ENCODE measurements at regions not wholly inside any gene's neighbourhood (a gene's known extent, or its start where the extent isn't known, plus 50 kb on each side); places are given as distances from the start of the nearest gene placed in this dataset.

GRCh38 chr5:33068786-33069185 lies 357.7 kb downstream of the NPR3 start:
- H3K27me3 ChIP-seq (ENCODE audit: insufficient read depth) = no peaks in the 10 kb centered on the region
- CTCF ChIA-PET = no interaction called here
- peak overlapping the region in 1 of 2 experiments; percentile 25; a peak in 1 of 4 replicates for H3K27ac ChIP-seq (ENCODE audit: low read depth in 2 of 2, low read length in 1 of 2)
- H3K9ac ChIP-seq = no peak overlapping the region
- no peaks in the 10 kb centered on the region for H3K9me3 ChIP-seq
- H3K4me2 ChIP-seq = no peak overlapping the region
- TF ChIP-seq RFX5 (IDR thresholded peaks at IDR 0.05; ENCODE audit: low read length) = no peak
- no peak for TF ChIP-seq EP300 (IDR thresholded peaks at IDR 0.05; ENCODE audit: borderline replicate concordance in 1 of 2, low read depth in 1 of 2, low read length in 1 of 2)
- TF ChIP-seq, protein P1, sequence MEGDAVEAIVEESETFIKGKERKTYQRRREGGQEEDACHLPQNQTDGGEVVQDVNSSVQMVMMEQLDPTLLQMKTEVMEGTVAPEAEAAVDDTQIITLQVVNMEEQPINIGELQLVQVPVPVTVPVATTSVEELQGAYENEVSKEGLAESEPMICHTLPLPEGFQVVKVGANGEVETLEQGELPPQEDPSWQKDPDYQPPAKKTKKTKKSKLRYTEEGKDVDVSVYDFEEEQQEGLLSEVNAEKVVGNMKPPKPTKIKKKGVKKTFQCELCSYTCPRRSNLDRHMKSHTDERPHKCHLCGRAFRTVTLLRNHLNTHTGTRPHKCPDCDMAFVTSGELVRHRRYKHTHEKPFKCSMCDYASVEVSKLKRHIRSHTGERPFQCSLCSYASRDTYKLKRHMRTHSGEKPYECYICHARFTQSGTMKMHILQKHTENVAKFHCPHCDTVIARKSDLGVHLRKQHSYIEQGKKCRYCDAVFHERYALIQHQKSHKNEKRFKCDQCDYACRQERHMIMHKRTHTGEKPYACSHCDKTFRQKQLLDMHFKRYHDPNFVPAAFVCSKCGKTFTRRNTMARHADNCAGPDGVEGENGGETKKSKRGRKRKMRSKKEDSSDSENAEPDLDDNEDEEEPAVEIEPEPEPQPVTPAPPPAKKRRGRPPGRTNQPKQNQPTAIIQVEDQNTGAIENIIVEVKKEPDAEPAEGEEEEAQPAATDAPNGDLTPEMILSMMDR (IDR thresholded peaks at IDR 0.05) = no peak
- TF ChIP-seq SIN3A (IDR thresholded peaks at IDR 0.05; ENCODE audit: borderline replicate concordance, low read depth, low read length) = no peak
- TF ChIP-seq FOSL2 (IDR thresholded peaks at IDR 0.05; ENCODE audit: borderline replicate concordance, low read depth) = peak; percentile 49; the same call in 1 of the 2 replicates
- 0 out of 2 replicates have a peak, but pooled peaks have one; percentile 15 for TF ChIP-seq JUND (IDR thresholded peaks at IDR 0.05)
- TF ChIP-seq EZH2phosphoT487 (IDR thresholded peaks at IDR 0.05; ENCODE audit: borderline replicate concordance, low read depth) = no peak
- no peak for TF ChIP-seq REST (IDR thresholded peaks at IDR 0.05; ENCODE audit: low read depth, low read length)
- TF ChIP-seq USF1 (IDR thresholded peaks at IDR 0.05; ENCODE audit: borderline replicate concordance, low read depth) = no peak
- no peak for TF ChIP-seq FOXJ3 (CRISPR knock-in tag; IDR thresholded peaks at IDR 0.05)
- peaks cover 0 to 11% of the 10 kb centered on the region in 2 experiments; a peak in 1 of 4 replicates for H3K4me1 ChIP-seq (ENCODE audit: control insufficient read depth in 1 of 2, insufficient read depth in 2 of 2, low read depth in 1 of 2, low read length in 1 of 2)
- no peaks in the 10 kb centered on the region for H4K20me1 ChIP-seq (ENCODE audit: insufficient read depth)
- no peaks in the 10 kb centered on the region for H3K79me2 ChIP-seq (ENCODE audit: insufficient read depth)
- 0 out of 2 replicates have a peak overlapping the region, but pooled peaks have one; percentile 22 for H2AFZ ChIP-seq (ENCODE audit: low read depth)
- POLR2A ChIA-PET = no interaction called here
- H3K4me3 ChIP-seq (ENCODE audit: low read depth in 2 of 2, low read length in 1 of 2) = no peak overlapping the region; a peak in 1 of 4 replicates
- DNase-seq = no peak
- no peaks in the 10 kb centered on the region for H3K36me3 ChIP-seq (replicated peaks in 1 of 2; ENCODE audit: control insufficient read depth in 1 of 2, insufficient read depth in 2 of 2, low read length in 1 of 2)
- peaks cover 19% of the 10 kb centered on the region for H3F3A ChIP-seq (replicated peaks; ENCODE audit: insufficient read depth)
- WGBS (ENCODE audit: low lambda C conversion rate) = 13% methylated on average over 1 of the region's 1 CpG
- H3K9me2 ChIP-seq = no peaks in the 10 kb centered on the region
